ENCODE measurements at regions not wholly inside any gene's neighbourhood (a gene's known extent, or its start where the extent isn't known, plus 50 kb on each side); places are given as distances from the start of the nearest gene placed in this dataset.

DNA sequence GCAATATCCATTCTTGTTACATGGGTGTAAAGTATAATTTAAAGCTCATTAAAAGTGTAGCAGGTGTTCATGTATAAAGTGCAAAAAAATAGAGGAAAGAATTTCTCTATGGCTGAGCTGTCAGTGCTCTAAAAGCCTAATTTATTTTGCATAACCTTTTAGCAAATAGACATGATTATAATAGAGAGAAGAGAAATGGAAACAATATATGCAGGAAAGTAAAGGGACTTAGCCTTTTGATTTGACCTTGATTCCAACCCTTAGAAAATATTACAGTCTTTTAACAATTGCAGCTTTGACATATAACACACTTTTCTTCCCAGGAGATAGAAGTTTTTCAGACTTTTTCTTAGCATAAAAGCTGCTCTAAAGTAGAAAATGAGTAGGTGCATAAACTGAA, 978.3 kb downstream of the PCDH18 start:
- TF ChIP-seq, protein P1, sequence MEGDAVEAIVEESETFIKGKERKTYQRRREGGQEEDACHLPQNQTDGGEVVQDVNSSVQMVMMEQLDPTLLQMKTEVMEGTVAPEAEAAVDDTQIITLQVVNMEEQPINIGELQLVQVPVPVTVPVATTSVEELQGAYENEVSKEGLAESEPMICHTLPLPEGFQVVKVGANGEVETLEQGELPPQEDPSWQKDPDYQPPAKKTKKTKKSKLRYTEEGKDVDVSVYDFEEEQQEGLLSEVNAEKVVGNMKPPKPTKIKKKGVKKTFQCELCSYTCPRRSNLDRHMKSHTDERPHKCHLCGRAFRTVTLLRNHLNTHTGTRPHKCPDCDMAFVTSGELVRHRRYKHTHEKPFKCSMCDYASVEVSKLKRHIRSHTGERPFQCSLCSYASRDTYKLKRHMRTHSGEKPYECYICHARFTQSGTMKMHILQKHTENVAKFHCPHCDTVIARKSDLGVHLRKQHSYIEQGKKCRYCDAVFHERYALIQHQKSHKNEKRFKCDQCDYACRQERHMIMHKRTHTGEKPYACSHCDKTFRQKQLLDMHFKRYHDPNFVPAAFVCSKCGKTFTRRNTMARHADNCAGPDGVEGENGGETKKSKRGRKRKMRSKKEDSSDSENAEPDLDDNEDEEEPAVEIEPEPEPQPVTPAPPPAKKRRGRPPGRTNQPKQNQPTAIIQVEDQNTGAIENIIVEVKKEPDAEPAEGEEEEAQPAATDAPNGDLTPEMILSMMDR (IDR thresholded peaks at IDR 0.05 in 2 of 3, conservative IDR thresholded peaks at IDR 0.05 in 1 of 3; ENCODE audit: borderline replicate concordance in 1 of 3, insufficient read depth in 1 of 3, low read depth in 2 of 3, low read length in 2 of 3): no peak
- TF ChIP-seq POLR2A (IDR thresholded peaks at IDR 0.05; ENCODE audit: borderline replicate concordance, extremely low read depth, insufficient read depth, insufficient read length) (no peak), ATF3 (IDR thresholded peaks at IDR 0.05) (no peak), YY1 (IDR thresholded peaks at IDR 0.05; ENCODE audit: extremely low read depth, insufficient replicate concordance, low read depth, low read length) (no peak)
- TF ChIP-seq, protein P2, sequence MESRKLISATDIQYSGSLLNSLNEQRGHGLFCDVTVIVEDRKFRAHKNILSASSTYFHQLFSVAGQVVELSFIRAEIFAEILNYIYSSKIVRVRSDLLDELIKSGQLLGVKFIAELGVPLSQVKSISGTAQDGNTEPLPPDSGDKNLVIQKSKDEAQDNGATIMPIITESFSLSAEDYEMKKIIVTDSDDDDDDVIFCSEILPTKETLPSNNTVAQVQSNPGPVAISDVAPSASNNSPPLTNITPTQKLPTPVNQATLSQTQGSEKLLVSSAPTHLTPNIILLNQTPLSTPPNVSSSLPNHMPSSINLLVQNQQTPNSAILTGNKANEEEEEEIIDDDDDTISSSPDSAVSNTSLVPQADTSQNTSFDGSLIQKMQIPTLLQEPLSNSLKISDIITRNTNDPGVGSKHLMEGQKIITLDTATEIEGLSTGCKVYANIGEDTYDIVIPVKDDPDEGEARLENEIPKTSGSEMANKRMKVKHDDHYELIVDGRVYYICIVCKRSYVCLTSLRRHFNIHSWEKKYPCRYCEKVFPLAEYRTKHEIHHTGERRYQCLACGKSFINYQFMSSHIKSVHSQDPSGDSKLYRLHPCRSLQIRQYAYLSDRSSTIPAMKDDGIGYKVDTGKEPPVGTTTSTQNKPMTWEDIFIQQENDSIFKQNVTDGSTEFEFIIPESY (IDR thresholded peaks at IDR 0.05; ENCODE audit: extremely low read depth, insufficient replicate concordance, low read length): no peak

All from HCT116 (cell line).